PC-9 (cell line): ENCODE measurements at regions not wholly inside any gene's neighbourhood (a gene's known extent, or its start where the extent isn't known, plus 50 kb on each side); places are given as distances from the start of the nearest gene placed in this dataset.

Source experiments
- EZH2 ChIP-seq: fragments of 200-600 bp; sonication (generic); IDR thresholded peaks from 2 replicates; pipeline ENCODE4 v1.8.0; 2017; ENCODE audit warnings: antibody characterized with exemption, low read depth
- TF ChIP-seq, protein P1 (sequence below): fragments of 200-600 bp; sonication (generic); conservative IDR thresholded peaks from 2 replicates; pipeline ENCODE4 v1.6.1; 2017; ENCODE audit warnings: mixed run types, antibody characterized with exemption, mild to moderate bottlenecking, moderate library complexity

DNA sequence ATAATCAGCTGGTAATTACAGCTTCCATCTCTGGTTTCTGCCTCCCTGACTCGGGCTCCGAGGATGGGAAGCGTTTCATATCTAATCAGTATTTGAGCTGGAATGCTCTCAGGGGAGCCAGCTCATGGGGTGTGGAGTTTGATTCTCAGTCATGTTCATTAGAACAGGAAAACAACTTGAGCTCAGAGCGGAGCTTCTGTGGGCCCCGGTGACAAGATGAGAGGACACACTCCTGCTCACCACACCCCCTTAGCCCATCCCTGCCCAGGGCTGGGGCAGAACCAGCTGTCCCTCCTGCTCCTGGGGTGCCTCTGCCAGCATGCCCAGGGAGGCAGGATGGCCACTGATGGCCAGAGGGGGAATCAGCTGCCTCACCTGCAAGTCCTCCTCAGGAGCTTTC, 726.0 kb downstream of the PTPRU start:
- no peak for TF ChIP-seq EZH2
- TF ChIP-seq, protein P1, sequence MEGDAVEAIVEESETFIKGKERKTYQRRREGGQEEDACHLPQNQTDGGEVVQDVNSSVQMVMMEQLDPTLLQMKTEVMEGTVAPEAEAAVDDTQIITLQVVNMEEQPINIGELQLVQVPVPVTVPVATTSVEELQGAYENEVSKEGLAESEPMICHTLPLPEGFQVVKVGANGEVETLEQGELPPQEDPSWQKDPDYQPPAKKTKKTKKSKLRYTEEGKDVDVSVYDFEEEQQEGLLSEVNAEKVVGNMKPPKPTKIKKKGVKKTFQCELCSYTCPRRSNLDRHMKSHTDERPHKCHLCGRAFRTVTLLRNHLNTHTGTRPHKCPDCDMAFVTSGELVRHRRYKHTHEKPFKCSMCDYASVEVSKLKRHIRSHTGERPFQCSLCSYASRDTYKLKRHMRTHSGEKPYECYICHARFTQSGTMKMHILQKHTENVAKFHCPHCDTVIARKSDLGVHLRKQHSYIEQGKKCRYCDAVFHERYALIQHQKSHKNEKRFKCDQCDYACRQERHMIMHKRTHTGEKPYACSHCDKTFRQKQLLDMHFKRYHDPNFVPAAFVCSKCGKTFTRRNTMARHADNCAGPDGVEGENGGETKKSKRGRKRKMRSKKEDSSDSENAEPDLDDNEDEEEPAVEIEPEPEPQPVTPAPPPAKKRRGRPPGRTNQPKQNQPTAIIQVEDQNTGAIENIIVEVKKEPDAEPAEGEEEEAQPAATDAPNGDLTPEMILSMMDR = no peak
